RWPE2 (cell line): ENCODE measurements at regions not wholly inside any gene's neighbourhood (a gene's known extent, or its start where the extent isn't known, plus 50 kb on each side); places are given as distances from the start of the nearest gene placed in this dataset.

Experiments used
- ATAC-seq: fragments of 200-7000 bp; cut with Tn5 transposase; 3 replicates; pipeline ENCODE4 v1.9.1; 2021; ENCODE audit warnings: low read depth
- DNase-seq: peaks from one replicate; pipeline ENCODE4 v3.0.0-alpha.2; 2020; ENCODE audit warnings: low spot score
- H3K27ac ChIP-seq: fragments of 450-650 bp; 2 replicates; pipeline ENCODE4 v1.5.1; 2017; ENCODE audit warnings: mild to moderate bottlenecking; ENCODE audit not compliant: poor library complexity, severe bottlenecking
- H3K27me3 ChIP-seq: fragments of 250-450 bp; sonication (Bioruptor Pico); 2 replicates; pipeline ENCODE4 v1.5.1; 2021; ENCODE audit warnings: mild to moderate bottlenecking, moderate library complexity; ENCODE audit not compliant: insufficient read depth, poor library complexity, severe bottlenecking
- H3K36me3 ChIP-seq: fragments of 250-450 bp; sonication (Bioruptor Pico); 2 replicates; pipeline ENCODE4 v1.5.1; 2020; ENCODE audit warnings: low read depth, mild to moderate bottlenecking, moderate library complexity
- H3K4me1 ChIP-seq: fragments of 250-450 bp; sonication (Bioruptor Pico); 2 replicates; pipeline ENCODE4 v1.5.1; 2021; ENCODE audit warnings: mild to moderate bottlenecking, moderate library complexity; ENCODE audit not compliant: insufficient read depth, poor library complexity, severe bottlenecking
- H3K4me3 ChIP-seq: fragments of 250-450 bp; sonication (Bioruptor Pico); 2 replicates; pipeline ENCODE4 v1.5.1; 2021; ENCODE audit warnings: mild to moderate bottlenecking, moderate library complexity; ENCODE audit not compliant: severe bottlenecking
- H3K9me3 ChIP-seq: fragments of 250-450 bp; sonication (Bioruptor Pico); 2 replicates; pipeline ENCODE4 v1.5.1; 2021; ENCODE audit warnings: mild to moderate bottlenecking, moderate library complexity; ENCODE audit not compliant: severe bottlenecking
- CTCF ChIP-seq: fragments of 450-650 bp; IDR thresholded peaks from one replicate; pipeline ENCODE4 v1.5.1; 2017; ENCODE audit warnings: mild to moderate bottlenecking, moderate library complexity; ENCODE audit not compliant: poor library complexity, severe bottlenecking

GRCh38 chr2:153101187-153101586 is 377.4 kb downstream of the RPRM start:
- no peak for ATAC-seq
- no peak overlapping the region for H3K4me3 ChIP-seq
- H3K9me3 ChIP-seq: no peaks in the 10 kb centered on the region
- no peak for DNase-seq
- no peak overlapping the region for H3K27ac ChIP-seq
- H3K27me3 ChIP-seq: no peaks in the 10 kb centered on the region
- no peaks in the 10 kb centered on the region for H3K4me1 ChIP-seq
- no peaks in the 10 kb centered on the region for H3K36me3 ChIP-seq
- TF ChIP-seq CTCF: no peak

GRCh38 chr2:153100151-153100550 is 378.4 kb downstream of the RPRM start:
- TF ChIP-seq CTCF: no peak
- H3K27ac ChIP-seq: no peak overlapping the region
- DNase-seq: no peak
- no peaks in the 10 kb centered on the region for H3K9me3 ChIP-seq
- no peak overlapping the region for H3K4me3 ChIP-seq
- no peak for ATAC-seq
- no peaks in the 10 kb centered on the region for H3K27me3 ChIP-seq
- H3K4me1 ChIP-seq: no peaks in the 10 kb centered on the region
- no peaks in the 10 kb centered on the region for H3K36me3 ChIP-seq

GRCh38 chr2:153098073-153098472 is 379.7 kb downstream of the ARL6IP6 start:
- Histone ChIP-seq H3K4me1 (no peaks in the 10 kb centered on the region), H3K9me3 (no peaks in the 10 kb centered on the region), H3K36me3 (no peaks in the 10 kb centered on the region), H3K27me3 (no peaks in the 10 kb centered on the region), H3K27ac (no peak overlapping the region), H3K4me3 (no peak overlapping the region)
- ATAC-seq (no peak), DNase-seq (no peak)
- TF ChIP-seq CTCF: no peak

GRCh38 chr2:153096272-153096671 is 377.9 kb downstream of the ARL6IP6 start:
- H3K27ac ChIP-seq: no peak overlapping the region
- H3K27me3 ChIP-seq: no peaks in the 10 kb centered on the region
- DNase-seq (no peak), ATAC-seq (no peak)
- no peak overlapping the region for H3K4me3 ChIP-seq
- no peak for TF ChIP-seq CTCF
- no peaks in the 10 kb centered on the region for H3K36me3 ChIP-seq
- no peaks in the 10 kb centered on the region for H3K4me1 ChIP-seq
- no peaks in the 10 kb centered on the region for H3K9me3 ChIP-seq

- H3K4me3 ChIP-seq: no peak overlapping the region
- H3K4me1 ChIP-seq: no peaks in the 10 kb centered on the region
- DNase-seq (no peak), ATAC-seq (no peak)
- no peaks in the 10 kb centered on the region for H3K9me3 ChIP-seq
- no peaks in the 10 kb centered on the region for H3K27me3 ChIP-seq
- no peak overlapping the region for H3K27ac ChIP-seq
- no peak for TF ChIP-seq CTCF
- no peaks in the 10 kb centered on the region for H3K36me3 ChIP-seq
These were observed 372.9 kb downstream of the ARL6IP6 start for GRCh38 chr2:153091344-153091743.
